Panc1 (cell line): ENCODE measurements at regions not wholly inside any gene's neighbourhood (a gene's known extent, or its start where the extent isn't known, plus 50 kb on each side); places are given as distances from the start of the nearest gene placed in this dataset.

Experiments used
- TF ChIP-seq, protein P1 (sequence below), 2 experiments: IDR thresholded peaks; 2 replicates each; pipeline ENCODE4 v1.6.1; 2011 to 2012; ENCODE audit warnings: low read depth in 2 of 2, control low read depth in 1 of 2, low read length in 1 of 2, mild to moderate bottlenecking in 1 of 2, moderate library complexity in 1 of 2; ENCODE audit not compliant: insufficient read depth in 1 of 2
- TF ChIP-seq, protein P2 (sequence below): fragments of 450-650 bp; IDR thresholded peaks from 2 replicates; pipeline ENCODE4 v1.5.1; 2017; ENCODE audit warnings: mild to moderate bottlenecking

DNA sequence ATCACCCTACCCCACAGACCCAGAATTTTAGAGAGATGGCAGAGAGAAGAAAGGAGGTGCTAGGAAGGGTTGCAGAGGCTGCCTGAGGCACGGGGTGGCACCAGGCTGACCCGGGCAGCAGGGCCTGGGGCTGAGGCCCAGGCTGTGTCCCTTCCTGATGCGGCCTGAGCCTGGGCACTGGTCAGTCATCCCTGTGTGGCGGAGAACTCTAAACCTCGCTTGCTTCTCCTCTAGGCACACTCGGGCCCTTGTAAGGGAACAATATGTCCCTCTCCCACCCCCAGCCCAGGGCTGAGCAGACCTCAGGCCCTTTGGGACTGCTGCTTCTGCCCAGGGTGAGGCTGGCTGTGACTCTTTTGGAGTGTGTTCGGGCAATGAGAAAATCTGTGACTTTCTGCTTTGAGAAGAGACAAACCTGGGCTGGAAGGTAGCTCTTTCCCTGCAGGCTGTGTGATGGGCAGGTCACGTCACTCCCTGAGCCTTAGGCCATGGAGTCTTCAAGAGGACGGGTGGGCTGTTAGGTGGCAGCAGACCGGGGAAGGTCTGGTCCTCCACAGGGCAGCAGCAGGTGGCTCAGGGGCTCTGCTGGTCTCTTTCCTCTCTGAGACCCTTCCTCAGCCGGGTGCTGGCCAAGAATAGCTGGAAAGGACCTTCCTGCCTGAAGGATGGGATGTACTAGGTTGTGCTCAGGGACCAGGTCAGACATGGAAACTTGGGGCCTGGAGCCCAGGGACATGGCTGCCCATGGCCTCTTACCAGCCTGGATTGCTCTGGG lies 96.8 kb downstream of the GLI2 start:
- TF ChIP-seq, protein P1, sequence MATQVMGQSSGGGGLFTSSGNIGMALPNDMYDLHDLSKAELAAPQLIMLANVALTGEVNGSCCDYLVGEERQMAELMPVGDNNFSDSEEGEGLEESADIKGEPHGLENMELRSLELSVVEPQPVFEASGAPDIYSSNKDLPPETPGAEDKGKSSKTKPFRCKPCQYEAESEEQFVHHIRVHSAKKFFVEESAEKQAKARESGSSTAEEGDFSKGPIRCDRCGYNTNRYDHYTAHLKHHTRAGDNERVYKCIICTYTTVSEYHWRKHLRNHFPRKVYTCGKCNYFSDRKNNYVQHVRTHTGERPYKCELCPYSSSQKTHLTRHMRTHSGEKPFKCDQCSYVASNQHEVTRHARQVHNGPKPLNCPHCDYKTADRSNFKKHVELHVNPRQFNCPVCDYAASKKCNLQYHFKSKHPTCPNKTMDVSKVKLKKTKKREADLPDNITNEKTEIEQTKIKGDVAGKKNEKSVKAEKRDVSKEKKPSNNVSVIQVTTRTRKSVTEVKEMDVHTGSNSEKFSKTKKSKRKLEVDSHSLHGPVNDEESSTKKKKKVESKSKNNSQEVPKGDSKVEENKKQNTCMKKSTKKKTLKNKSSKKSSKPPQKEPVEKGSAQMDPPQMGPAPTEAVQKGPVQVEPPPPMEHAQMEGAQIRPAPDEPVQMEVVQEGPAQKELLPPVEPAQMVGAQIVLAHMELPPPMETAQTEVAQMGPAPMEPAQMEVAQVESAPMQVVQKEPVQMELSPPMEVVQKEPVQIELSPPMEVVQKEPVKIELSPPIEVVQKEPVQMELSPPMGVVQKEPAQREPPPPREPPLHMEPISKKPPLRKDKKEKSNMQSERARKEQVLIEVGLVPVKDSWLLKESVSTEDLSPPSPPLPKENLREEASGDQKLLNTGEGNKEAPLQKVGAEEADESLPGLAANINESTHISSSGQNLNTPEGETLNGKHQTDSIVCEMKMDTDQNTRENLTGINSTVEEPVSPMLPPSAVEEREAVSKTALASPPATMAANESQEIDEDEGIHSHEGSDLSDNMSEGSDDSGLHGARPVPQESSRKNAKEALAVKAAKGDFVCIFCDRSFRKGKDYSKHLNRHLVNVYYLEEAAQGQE (IDR thresholded peaks at IDR 0.05; ENCODE audit: insufficient read depth in 1 of 2, low read depth in 2 of 2, low read length in 1 of 2): no peak
- TF ChIP-seq, protein P2, sequence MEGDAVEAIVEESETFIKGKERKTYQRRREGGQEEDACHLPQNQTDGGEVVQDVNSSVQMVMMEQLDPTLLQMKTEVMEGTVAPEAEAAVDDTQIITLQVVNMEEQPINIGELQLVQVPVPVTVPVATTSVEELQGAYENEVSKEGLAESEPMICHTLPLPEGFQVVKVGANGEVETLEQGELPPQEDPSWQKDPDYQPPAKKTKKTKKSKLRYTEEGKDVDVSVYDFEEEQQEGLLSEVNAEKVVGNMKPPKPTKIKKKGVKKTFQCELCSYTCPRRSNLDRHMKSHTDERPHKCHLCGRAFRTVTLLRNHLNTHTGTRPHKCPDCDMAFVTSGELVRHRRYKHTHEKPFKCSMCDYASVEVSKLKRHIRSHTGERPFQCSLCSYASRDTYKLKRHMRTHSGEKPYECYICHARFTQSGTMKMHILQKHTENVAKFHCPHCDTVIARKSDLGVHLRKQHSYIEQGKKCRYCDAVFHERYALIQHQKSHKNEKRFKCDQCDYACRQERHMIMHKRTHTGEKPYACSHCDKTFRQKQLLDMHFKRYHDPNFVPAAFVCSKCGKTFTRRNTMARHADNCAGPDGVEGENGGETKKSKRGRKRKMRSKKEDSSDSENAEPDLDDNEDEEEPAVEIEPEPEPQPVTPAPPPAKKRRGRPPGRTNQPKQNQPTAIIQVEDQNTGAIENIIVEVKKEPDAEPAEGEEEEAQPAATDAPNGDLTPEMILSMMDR: no peak
